K562 (cell line): ENCODE measurements at regions not wholly inside any gene's neighbourhood (a gene's known extent, or its start where the extent isn't known, plus 50 kb on each side); places are given as distances from the start of the nearest gene placed in this dataset.

Experiments
- ATAC-seq: fragments of 200-7000 bp; cut with Tn5 transposase; 3 replicates; pipeline ENCODE4 v1.9.1; 2020; ENCODE audit warnings: moderate library complexity
- BruUV-seq: library from RNA; stranded (reverse); fragments of 400-500 nt; replicated peaks from 2 replicates; lab custom pipeline; 2021; lab: Mats Ljungman, UMichigan
- CTCF ChIA-PET: fragments of 300-600 bp; formaldehyde crosslinking; extraction: SDS; loops from one replicate; lab custom pipeline; 2021; ENCODE audit warnings: low intra/inter-chr PET ratio; lab: Yijun Ruan, JAX
- POLR2A ChIA-PET: fragments of 300-600, 350-650 bp; sonication (Branson Sonifier 250); formaldehyde crosslinking; extraction: SDS; loops from one replicate; lab custom pipeline; 2021; ENCODE audit warnings: antibody characterized with exemption, inconsistent platforms; lab: Yijun Ruan, JAX
- DNase-seq, 4 experiments: peaks; one replicate each; pipeline versions ENCODE4 v3.0.0 to v3.0.0-alpha.2; 2011 to 2018; ENCODE audit warnings: low spot score in 3 of 4, mixed read lengths in 3 of 4; ENCODE audit errors: extremely low read depth in 1 of 4
- FAIRE-seq: peaks from 2 replicates; lab custom pipeline; 2011; peaks lifted over from hg19 to GRCh38; lab: Jason Lieb, UNC
- H2AFZ ChIP-seq: 2 replicates; pipeline ENCODE4 v1.6.0; 2011; ENCODE audit warnings: low read depth, low read length, control low read depth, inconsistent platforms
- H3K27ac ChIP-seq: fragments of 200-600 bp; 3 replicates; pipeline ENCODE4 v1.8.0; 2011; ENCODE audit warnings: low read depth, mild to moderate bottlenecking, control low read depth, inconsistent platforms, low read length, moderate library complexity, mixed read lengths; ENCODE audit errors: extremely low read depth
- H3K27me3 ChIP-seq, 2 experiments: fragments of 300-600 bp in 1 of 2; 2 replicates in 1 of 2; 3 replicates in 1 of 2; pipeline versions ENCODE4 v1.6.0 to v1.8.0; 2011; ENCODE audit warnings: inconsistent platforms in 2 of 2, low read length in 2 of 2, mild to moderate bottlenecking in 1 of 2, mixed read lengths in 1 of 2, moderate library complexity in 1 of 2; ENCODE audit not compliant: control insufficient read depth in 2 of 2, insufficient read depth in 2 of 2
- H3K36me3 ChIP-seq: fragments of 300-600 bp; 3 replicates; pipeline ENCODE4 v1.8.0; 2011; ENCODE audit warnings: mild to moderate bottlenecking, low read length, inconsistent platforms; ENCODE audit not compliant: control insufficient read depth, insufficient read depth
- H3K4me1 ChIP-seq, 2 experiments: fragments of 200-600 bp in 1 of 2; replicated peaks in 1 of 2; 2 replicates in 1 of 2; 3 replicates in 1 of 2; pipeline versions ENCODE4 v1.5.1 to v1.8.0; 2011; ENCODE audit warnings: inconsistent platforms in 2 of 2, low read length in 2 of 2, mild to moderate bottlenecking in 1 of 2, mixed read lengths in 1 of 2, moderate library complexity in 1 of 2; ENCODE audit not compliant: control insufficient read depth in 2 of 2, insufficient read depth in 2 of 2
- H3K4me2 ChIP-seq: 2 replicates; pipeline ENCODE4 v1.6.1; 2011; ENCODE audit warnings: low read length, control low read depth, inconsistent platforms, mixed read lengths; ENCODE audit not compliant: insufficient read depth
- H3K4me3 ChIP-seq: fragments of 200-600 bp; sonication (generic), shearing (Covaris generic); 2 replicates; pipeline ENCODE4 v1.5.1; 2016; ENCODE audit warnings: control low read depth, inconsistent platforms
- H3K79me2 ChIP-seq: fragments of 200-600 bp; 3 replicates; pipeline ENCODE4 v1.8.0; 2011; ENCODE audit warnings: low read length, inconsistent platforms; ENCODE audit not compliant: control insufficient read depth, insufficient read depth
- H3K9ac ChIP-seq, 2 experiments: 2 replicates each; pipeline versions ENCODE4 v1.6.0 to v1.6.1; 2011; ENCODE audit warnings: low read depth in 2 of 2, low read length in 2 of 2, control low read depth in 1 of 2, inconsistent platforms in 1 of 2, mild to moderate bottlenecking in 1 of 2, mixed read lengths in 1 of 2; ENCODE audit not compliant: insufficient read depth in 1 of 2
- H3K9me1 ChIP-seq: one replicate; pipeline ENCODE4 v1.6.0; 2011; ENCODE audit warnings: inconsistent platforms, mild to moderate bottlenecking, low read length, moderate library complexity; ENCODE audit not compliant: control insufficient read depth, insufficient read depth
- H3K9me3 ChIP-seq: replicated peaks from 2 replicates; pipeline ENCODE4 v1.5.1; 2011; ENCODE audit warnings: low read depth, low read length, inconsistent platforms; ENCODE audit not compliant: control insufficient read depth, insufficient read depth
- H4K20me1 ChIP-seq: replicated peaks from 2 replicates; pipeline ENCODE4 v1.6.1; 2011; ENCODE audit warnings: low read length, inconsistent platforms, mixed read lengths; ENCODE audit not compliant: control insufficient read depth, insufficient read depth
- CBFA2T3 ChIP-seq: fragments of 450-650 bp; IDR thresholded peaks from 2 replicates; pipeline ENCODE4 v1.6.1; 2017
- CCNT2 ChIP-seq: IDR thresholded peaks from 2 replicates; pipeline ENCODE4 v1.6.1; 2011; ENCODE audit warnings: borderline replicate concordance, low read depth, mild to moderate bottlenecking, moderate library complexity, mixed read lengths, low read length; ENCODE audit not compliant: insufficient read length; ENCODE audit errors: extremely low read depth
- E2F3 ChIP-seq: fragments of 250-450 bp; sonication (Bioruptor Pico); IDR thresholded peaks from 2 replicates; pipeline ENCODE4 v1.4.0; 2020; ENCODE audit warnings: mild to moderate bottlenecking
- KDM5B ChIP-seq: fragments of 200-600 bp; sonication (generic); IDR thresholded peaks from 2 replicates; pipeline ENCODE4 v1.6.1; 2012; ENCODE audit warnings: low read depth, mild to moderate bottlenecking, moderate library complexity, low read length, control low read depth, inconsistent platforms; ENCODE audit not compliant: insufficient replicate concordance
- SRSF3 ChIP-seq: fragments of 200-400 bp; formaldehyde crosslinking; IDR thresholded peaks from 2 replicates; pipeline ENCODE4 v1.6.1; 2016; ENCODE audit warnings: mild to moderate bottlenecking, low read length, moderate library complexity; ENCODE audit not compliant: insufficient read depth
- ZBTB1 ChIP-seq: sonication (generic); formaldehyde crosslinking; IDR thresholded peaks from 2 replicates; pipeline ENCODE4 v1.8.1; 2023; ENCODE audit warnings: missing genetic modification reagents, low read depth, mild to moderate bottlenecking, borderline replicate concordance
- ZNF311 ChIP-seq: fragments of 250-450 bp; sonication (Bioruptor Pico); IDR thresholded peaks from 2 replicates; pipeline ENCODE4 v1.4.0; 2020; ENCODE audit warnings: mild to moderate bottlenecking, moderate library complexity
- WGBS: fragments of 100-300 bp; shearing (Covaris generic); methylation state at CpG from one replicate; pipeline ENCODE4 v1.1.6; 2016; ENCODE audit warnings: low coverage, mixed read lengths; ENCODE audit not compliant: insufficient coverage; ENCODE audit errors: missing lambda C conversion rate; 5-methylcytosine and 5-hydroxymethylcytosine counted together
- in situ Hi-C: fragments of 300-500 bp; cut with MboI; formaldehyde crosslinking; loops from 4 replicates; pipeline ENCODE4 v1.15.0; 2018; ENCODE audit warnings: inconsistent platforms, mixed read lengths
- intact Hi-C: fragments of 100-400 bp; cut with micrococcal nuclease; formaldehyde crosslinking; loops from 2 replicates; pipeline ENCODE4 v1.14.2; 2022
- TF ChIP-seq, protein P1 (sequence below): sonication (generic); formaldehyde crosslinking; IDR thresholded peaks from 2 replicates; pipeline ENCODE4 v1.8.0; 2023; ENCODE audit warnings: mild to moderate bottlenecking, missing genetic modification reagents
- TF ChIP-seq, protein P2 (sequence below): fragments of 450-650 bp; IDR thresholded peaks from 2 replicates; pipeline ENCODE4 v1.7.1; 2018; ENCODE audit warnings: mild to moderate bottlenecking, low read depth; ENCODE audit not compliant: partially characterized antibody

DNA sequence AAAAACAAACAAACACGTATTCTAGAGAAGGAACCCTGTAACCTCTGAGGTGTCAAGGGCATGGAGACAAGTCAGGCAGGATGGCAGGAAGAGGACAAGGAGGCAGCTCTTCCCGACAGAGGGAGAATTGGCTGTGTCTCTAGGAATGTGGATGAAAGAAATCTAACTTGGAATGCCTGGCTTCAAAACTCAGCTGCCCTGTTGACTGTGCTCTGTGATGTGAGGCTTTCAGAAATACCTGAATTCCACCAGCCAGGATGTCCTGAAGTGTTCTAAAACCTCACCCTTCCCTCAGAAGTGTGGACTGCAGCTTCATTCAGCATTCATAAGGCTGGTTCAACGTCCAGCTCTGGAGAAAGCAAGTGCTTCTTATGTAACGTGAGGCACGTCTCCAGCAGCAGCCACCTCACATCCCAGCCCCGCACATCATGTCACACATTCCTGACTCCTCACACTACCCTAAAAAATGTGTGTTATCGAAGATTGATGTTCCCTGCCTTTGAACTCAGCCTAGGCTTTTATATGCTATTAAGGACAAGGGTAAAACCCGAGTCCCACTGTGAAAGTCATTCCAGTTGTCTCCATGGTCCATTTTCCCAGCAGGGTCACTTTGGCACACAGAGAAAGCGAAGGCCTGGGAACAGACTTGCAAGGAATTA lies 398.9 kb downstream of the ETS1 start:
- Histone ChIP-seq H3K9me3 (peaks cover 2% of the 10 kb centered on the region; the same call in 1 of the 2 replicates), H4K20me1 (no peaks in the 10 kb centered on the region), H3K4me2 (no peak overlapping the region), H3K9ac (no peak overlapping the region), H3K79me2 (no peaks in the 10 kb centered on the region), H2AFZ (no peak overlapping the region), H3K27me3 (no peaks in the 10 kb centered on the region), H3K4me3 (no peak overlapping the region), H3K27ac (no peak overlapping the region), H3K4me1 (no peaks in the 10 kb centered on the region), H3K9me1 (no peaks in the 10 kb centered on the region), H3K36me3 (no peaks in the 10 kb centered on the region)
- in situ Hi-C loops (no loop called here), intact Hi-C loops (no loop called here)
- POLR2A ChIA-PET, result no interaction called here
- 1% methylated on average over 9 of the region's 9 CpGs for WGBS
- DNase-seq, result no peak
- CTCF ChIA-PET, result no interaction called here
- no peak for ATAC-seq
- no TSS peak for BruUV-seq
- FAIRE-seq, result no peak
- TF ChIP-seq E2F3 (CRISPR knock-in tag), result no peak
- no peak for TF ChIP-seq ZNF311 (CRISPR knock-in tag)
- no peak for TF ChIP-seq CCNT2
- TF ChIP-seq CBFA2T3, result no peak
- TF ChIP-seq SRSF3, result no peak
- TF ChIP-seq KDM5B, result no peak
- TF ChIP-seq, protein P1, sequence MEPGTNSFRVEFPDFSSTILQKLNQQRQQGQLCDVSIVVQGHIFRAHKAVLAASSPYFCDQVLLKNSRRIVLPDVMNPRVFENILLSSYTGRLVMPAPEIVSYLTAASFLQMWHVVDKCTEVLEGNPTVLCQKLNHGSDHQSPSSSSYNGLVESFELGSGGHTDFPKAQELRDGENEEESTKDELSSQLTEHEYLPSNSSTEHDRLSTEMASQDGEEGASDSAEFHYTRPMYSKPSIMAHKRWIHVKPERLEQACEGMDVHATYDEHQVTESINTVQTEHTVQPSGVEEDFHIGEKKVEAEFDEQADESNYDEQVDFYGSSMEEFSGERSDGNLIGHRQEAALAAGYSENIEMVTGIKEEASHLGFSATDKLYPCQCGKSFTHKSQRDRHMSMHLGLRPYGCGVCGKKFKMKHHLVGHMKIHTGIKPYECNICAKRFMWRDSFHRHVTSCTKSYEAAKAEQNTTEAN, result no peak
- TF ChIP-seq ZBTB1 (CRISPR knock-in tag), result no peak
- TF ChIP-seq, protein P2, sequence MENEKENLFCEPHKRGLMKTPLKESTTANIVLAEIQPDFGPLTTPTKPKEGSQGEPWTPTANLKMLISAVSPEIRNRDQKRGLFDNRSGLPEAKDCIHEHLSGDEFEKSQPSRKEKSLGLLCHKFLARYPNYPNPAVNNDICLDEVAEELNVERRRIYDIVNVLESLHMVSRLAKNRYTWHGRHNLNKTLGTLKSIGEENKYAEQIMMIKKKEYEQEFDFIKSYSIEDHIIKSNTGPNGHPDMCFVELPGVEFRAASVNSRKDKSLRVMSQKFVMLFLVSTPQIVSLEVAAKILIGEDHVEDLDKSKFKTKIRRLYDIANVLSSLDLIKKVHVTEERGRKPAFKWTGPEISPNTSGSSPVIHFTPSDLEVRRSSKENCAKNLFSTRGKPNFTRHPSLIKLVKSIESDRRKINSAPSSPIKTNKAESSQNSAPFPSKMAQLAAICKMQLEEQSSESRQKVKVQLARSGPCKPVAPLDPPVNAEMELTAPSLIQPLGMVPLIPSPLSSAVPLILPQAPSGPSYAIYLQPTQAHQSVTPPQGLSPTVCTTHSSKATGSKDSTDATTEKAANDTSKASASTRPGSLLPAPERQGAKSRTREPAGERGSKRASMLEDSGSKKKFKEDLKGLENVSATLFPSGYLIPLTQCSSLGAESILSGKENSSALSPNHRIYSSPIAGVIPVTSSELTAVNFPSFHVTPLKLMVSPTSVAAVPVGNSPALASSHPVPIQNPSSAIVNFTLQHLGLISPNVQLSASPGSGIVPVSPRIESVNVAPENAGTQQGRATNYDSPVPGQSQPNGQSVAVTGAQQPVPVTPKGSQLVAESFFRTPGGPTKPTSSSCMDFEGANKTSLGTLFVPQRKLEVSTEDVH, result no peak
